ENCODE measurements at regions not wholly inside any gene's neighbourhood (a gene's known extent, or its start where the extent isn't known, plus 50 kb on each side); places are given as distances from the start of the nearest gene placed in this dataset.

DNA sequence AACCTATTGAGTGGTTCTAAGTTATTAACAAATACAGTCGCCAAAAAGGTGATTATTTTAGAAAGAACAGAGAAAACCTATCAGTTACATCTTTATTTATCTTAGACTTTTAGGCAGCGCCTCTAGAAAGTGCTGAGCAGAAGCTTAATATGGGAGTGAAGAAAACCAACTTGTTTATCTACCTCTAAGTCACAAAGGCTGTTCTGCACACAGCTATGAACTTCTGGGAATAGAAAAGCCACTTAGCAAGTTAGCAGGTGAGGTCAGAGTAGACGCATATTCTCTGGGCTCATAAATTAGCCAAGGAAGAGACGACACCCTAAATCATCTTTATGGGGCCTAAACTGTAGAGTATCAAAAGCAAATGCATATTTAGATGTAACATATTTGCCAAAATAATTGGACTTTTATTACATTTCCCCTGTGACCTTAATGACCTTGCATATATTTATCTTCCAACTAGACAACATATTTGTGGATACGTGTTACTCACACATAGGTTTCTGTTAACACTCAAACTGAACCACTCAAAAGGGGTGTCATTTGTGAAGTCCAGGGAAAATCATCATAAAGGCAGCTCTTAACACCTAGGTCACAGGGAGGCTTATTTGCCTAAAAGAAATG, 267.1 kb downstream of the ADGB start:
- Histone ChIP-seq H3K4me3 (no peak overlapping the region), H3K27ac (peak overlapping the region in 1 of 21 experiments; percentile 10)

DNA sequence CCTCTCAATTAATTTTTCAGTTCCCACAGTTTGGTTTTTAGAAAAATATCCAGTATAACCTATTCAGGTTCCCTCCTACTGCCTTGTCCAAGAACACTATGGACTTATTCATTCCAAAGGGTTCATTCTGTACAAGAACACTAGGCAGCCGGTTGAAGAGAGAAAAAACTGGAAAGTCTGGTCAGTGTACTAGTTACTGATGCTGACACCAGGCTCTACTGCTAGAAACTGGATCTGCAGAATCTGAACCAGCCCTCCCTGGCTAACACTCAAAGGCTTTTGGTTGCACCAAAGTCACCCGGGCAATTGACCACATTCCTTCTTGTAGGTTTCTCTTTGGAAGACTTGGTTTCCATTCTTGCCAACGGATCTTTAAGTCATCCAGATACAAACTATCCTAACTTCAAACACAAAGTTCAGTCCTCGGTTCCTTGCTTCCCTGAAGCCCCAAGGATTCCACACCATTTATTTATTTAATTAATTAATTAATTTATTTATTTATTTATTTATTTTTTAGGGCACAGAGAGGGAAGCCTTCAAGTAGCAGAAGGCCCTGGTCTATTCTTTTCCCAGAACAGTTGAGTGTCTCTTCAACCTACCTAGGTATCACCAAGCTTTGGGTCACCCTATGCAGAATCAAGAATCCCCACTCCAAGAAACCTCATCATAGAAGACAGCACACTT, 268.1 kb downstream of the ADGB start:
- no peak overlapping the region for H3K4me3 ChIP-seq
- peak overlapping the region in 2 of 21 experiments; percentile 10 to 14 for H3K27ac ChIP-seq

DNA sequence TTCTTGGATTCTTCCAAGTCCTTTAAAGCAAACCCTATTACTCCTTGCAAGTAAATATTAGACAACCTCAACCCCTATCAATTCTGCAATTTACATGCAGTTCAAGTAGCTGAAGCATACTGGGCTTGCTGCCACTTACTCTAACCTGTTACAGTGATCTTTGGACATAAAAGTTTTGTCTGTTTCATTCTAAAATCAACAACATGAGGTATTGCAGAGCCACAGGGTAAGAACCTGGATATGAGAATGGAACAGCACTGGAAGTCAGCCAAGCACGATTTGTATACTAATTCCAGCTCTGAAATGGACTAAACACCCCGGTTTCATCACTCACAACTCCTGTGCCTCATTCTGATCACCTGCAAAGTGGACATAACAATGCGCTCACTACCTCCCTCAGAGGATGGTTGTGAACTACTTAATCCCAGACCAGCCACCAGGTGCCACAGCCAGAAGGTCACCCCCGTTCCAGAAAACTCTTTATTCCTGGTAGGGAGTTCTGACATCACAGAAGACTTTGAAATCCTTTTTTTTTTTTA, 270.0 kb downstream of the ADGB start:
- Histone ChIP-seq H3K27ac (no peak overlapping the region), H3K4me3 (no peak overlapping the region)

DNA sequence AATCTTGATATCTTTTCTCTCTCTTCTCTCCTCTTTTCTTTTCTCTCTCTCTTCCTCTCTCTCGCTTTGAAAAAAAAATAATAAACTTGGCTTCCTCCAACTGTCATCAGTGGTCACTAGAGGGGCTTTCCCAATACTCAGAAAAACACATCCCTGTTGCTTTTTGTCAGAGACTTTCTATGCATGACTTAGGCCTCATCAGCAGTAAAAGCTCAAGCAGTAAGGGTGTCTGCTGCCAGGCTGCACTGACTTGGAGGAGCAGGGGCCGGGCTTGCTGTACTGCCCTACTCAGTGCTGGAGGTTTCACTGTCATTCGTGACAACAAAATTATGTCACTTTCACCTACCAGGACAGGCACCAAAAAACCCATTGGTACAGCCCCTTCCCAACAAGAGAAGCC, 272.0 kb downstream of the ADGB start:
- Histone ChIP-seq H3K4me3 (no peak overlapping the region), H3K27ac (no peak overlapping the region)

DNA sequence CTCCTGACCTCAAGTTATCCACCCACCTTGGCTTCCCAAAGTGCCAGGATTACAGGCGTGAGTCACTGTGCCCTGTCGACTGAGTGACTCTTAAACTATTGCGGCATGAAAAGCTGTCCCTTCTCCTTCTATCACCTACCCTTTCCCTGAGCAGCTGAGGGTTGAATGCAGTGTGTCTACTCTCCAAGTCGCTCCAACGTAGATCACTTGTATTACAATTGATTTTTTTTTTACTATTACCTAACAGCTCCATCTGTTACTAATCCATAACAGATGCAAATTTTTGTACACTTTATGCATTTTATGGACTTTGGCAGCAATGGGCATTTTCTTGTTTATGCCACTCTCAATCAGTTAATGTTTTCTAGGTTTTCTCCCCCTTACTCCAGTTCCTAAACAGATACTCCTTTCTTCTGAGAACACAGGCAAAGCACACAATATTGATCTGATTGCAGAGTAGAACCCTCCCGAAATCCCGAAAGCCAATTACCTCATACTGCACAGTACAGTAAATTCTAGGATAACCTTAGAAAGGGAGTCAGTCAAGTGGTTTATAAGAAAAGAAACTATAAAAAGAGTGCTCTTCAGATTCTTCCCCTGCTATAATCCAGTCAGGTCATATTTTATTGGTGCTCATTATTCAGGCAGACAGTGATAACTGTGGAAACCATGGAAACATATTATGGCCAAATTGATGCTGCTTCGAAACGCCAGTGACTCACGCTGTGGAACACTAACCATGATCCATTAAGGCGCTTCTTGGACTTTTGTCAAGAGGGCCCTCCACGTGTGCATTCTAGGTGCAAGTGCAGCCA, 273.0 kb downstream of the ADGB start:
- H3K4me3 ChIP-seq, result no peak overlapping the region
- H3K27ac ChIP-seq, result no peak overlapping the region

DNA sequence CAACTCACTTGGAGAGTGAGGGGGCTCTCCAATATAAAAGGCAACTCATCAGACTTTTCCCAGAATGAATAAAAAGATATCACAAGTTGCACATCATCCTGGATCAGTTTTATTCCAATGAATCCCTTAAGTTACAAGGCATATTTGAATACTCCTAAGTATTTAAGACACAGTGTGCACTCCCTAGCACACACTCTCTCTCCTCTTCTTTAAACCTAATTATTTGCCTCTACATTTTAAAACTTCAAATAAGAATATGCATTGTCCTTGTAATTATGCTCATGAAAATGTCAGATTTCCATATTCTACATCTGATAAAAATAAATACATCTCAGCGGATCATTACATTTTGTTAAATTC, 273.6 kb downstream of the ADGB start:
- H3K4me3 ChIP-seq, result no peak overlapping the region
- no peak overlapping the region for H3K27ac ChIP-seq

DNA sequence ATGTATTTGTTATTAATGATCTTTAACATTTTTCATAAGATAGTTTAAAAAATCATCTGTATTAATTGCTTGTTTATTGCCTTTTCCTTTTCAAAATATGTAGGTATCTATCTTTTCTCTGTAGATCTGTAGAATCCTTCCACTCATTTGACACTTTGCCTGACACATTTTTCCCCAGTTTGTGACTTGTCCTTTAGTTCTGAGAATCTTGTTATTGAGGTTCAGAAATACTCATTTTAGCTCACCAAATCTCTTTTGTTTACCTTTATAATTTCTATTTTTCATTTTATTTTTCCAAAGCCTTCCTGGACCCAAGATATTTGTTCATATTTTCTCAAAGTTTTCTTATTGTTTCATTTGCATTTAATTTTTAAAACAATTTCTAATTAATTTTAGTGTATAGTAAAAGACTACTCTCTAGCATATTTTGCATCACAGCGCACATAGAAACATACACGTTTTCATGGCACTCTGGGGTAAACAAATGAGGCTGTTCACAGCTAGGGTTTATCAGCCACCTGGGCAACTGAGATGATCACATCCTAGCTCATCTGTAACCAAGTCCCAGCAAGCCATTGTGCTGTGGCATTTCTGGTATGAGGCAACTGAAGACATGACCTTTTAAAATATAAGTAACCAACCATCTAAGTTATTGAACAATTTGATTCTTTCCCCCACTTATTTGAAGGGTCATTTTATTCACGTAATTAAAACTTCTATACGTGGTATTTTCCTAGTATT, 275.7 kb downstream of the ADGB start:
- no peak overlapping the region for H3K4me3 ChIP-seq
- no peak overlapping the region for H3K27ac ChIP-seq

DNA sequence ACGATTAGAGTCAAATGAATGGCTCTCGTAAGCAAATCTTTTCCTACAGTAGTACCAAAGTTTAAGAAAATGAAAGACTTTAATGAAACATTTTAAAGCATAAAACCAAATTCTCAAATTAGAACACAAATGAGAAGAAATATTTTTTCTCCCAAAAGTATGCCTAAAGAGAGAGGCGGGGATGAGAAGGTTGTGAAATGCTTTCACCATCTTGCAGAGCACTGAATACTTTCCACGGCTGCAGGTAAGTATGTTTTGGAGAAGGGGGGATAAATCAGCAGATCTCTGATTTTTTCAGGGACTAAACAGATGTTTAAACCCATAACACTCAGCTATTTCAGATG, 277.1 kb downstream of the ADGB start:
- no peak overlapping the region for H3K27ac ChIP-seq
- no peak overlapping the region for H3K4me3 ChIP-seq

DNA sequence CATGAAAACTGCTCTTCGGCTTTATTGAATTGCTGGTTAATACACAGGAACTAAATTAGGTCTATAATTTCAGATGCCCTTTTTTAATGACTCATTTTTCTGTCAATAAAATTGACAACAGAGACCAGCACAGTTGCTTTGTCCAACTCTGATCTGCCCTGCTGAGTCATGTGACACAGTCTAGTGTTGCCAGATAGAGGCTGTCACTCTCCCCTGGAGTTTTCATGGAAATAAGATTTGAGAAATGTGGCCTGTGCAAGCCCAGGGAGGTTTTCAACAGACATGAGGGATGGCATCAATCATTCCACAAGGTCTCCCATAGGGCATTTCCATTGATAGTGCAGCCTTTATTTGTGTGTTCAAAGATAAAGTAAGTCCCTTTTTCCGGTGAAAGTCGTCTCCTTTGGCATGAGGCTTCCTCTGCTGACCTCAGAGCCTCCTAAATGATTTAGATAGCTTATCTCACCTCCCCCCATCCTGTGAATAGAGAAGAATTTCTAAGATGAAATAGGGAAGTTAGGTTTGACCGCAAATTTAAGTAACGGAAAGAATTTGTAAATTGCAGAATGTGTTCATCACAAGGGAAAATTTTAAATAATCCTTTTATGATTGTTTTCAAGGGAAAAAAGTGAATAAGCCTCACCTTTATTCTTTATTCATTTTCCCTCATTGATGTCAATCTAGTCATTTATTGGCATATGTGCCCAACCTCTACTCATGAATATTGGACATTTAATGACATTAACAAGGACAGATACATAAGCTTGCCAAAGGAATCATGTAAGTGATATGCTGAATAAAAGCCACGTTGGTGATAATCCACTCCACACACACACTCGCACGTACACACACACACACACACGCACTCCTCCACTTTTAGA, 277.7 kb downstream of the ADGB start:
- no peak overlapping the region for H3K27ac ChIP-seq
- no peak overlapping the region for H3K4me3 ChIP-seq

DNA sequence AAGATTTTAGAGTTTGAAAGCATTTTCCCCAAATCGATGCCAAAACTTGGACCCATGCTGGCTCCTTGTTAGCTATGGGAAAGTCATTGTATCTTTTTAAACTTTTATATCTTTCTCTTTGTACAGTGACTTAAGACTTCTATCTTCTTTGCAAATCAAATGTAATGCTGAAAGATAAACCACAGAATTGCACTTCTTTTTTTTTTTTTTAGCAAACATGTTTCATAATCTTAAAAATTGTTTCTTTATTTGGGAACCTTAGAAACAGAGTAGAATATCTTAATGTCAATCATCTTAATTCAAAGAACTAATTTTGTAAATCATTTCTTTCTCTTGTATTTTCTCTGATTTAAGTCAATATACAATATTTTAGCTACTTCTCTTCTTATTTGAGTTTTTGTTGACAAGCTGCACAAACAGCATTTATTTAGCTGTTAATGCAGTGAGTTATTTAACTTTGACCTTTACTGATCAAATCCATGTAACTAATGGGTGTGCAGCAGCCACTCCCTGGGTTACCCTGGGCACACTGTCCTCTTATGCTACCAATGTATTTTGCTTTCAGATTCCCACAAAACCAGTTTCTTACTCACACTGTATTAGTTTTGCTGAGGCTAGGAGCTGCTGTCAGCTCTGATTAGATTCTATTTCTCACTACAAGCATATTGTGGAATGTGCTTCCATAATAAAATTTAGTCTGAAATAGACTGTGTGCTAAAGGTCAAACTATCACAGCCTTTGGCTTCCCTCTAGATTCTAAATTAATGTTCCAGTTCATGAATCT, 279.6 kb downstream of the ADGB start:
- Histone ChIP-seq H3K4me3 (no peak overlapping the region), H3K27ac (peak overlapping the region in 3 of 21 experiments; percentile 2 to 39 (median 10))

DNA sequence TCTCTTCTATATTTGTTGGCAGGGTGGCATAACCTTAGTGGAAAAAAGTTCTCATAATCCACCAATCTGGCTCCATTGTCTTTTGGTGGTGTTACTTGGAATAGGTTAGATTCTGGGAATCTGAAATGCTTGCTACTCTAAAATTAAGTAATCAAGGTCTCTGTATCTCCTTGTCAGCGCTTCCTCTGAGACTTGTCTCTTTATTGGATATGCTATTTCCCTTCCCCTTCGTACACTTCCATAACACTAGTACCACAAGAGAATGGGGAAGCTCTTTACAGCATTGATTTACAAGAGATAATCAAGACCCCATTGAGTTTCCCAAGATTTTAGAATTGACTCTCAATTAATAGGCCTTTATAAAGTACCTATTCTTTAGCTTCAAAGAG, 280.2 kb downstream of the ADGB start:
- Histone ChIP-seq H3K4me3 (no peak overlapping the region), H3K27ac (peak overlapping the region in 2 of 21 experiments; percentile 10 to 39)

DNA sequence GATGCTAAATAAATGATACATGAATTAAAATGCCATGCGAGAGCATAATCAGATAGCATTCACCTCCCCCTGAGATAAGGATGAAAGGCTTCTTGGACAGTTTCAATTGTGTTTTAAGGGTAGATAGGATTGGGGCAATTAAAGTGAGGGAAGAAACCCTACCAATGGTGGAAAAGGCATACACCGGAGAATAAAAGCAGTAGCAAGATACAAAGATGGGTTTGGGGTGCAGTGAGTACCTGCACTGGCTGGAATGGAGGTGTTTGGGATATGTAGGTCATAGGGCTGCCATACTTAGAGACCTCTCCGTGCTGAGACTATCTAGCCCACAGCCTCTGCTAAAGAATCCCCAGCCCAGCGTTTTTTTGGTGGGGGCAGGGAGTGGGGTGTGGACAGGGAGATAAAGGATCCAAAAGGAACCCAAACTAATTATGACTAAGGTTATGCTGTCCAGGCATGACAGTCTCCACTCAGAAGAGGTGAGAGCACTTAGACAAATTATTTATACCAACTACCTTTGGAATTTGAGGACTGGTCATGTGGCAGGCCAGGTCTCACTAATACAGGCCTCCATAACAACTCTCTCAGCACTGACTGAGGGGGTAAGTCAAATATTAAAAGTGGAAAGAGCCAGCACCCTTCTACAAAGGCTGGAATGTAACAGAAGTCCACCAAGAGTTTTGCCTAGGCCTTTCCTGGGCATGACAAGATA, 280.8 kb downstream of the ADGB start:
- H3K4me3 ChIP-seq, result no peak overlapping the region
- H3K27ac ChIP-seq, result peak overlapping the region in 1 of 21 experiments; percentile 10

DNA sequence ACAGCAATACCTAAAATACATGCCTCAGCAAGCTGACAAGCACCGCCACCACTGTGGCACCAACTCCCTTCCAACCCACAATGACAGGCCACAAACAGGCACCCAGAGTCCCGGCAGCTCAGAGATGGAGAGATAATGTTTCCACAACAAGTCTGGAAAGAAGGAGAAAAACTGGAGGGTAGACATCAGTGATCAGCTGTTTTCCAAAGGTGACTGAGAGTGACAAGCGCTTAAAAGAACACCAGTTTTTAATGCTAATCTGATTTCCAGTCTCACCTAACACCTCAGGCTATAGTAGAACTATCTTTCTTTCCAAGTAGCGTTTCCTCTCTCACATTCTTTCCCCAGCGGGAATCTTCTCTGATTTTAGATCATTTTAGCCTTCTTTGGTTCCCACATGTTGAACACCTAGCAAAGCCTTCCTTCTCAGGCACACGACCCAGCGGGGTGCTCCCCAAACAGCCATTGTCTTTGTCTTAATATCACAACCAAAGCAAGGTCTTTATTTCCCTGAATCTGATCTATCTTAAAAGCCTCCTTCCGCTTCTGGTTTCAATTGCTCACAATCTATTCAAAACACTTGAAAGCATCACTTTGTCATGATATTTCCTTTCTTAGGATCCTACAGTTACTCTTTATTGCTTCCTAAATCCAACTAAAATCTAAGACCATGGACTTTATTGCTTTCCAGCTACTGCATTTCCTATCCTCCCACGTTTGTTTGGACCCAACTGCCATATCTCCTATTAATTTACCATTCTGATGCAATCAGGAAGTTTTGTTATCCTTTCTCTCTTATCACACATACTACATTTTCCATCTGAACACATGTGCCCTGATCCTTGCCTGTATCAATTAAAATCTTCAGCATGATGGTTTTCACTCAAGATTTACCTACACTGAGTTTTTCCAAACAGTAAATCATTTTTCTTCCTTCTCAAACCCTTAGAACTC, 282.7 kb downstream of the ADGB start:
- H3K4me3 ChIP-seq, result no peak overlapping the region

DNA sequence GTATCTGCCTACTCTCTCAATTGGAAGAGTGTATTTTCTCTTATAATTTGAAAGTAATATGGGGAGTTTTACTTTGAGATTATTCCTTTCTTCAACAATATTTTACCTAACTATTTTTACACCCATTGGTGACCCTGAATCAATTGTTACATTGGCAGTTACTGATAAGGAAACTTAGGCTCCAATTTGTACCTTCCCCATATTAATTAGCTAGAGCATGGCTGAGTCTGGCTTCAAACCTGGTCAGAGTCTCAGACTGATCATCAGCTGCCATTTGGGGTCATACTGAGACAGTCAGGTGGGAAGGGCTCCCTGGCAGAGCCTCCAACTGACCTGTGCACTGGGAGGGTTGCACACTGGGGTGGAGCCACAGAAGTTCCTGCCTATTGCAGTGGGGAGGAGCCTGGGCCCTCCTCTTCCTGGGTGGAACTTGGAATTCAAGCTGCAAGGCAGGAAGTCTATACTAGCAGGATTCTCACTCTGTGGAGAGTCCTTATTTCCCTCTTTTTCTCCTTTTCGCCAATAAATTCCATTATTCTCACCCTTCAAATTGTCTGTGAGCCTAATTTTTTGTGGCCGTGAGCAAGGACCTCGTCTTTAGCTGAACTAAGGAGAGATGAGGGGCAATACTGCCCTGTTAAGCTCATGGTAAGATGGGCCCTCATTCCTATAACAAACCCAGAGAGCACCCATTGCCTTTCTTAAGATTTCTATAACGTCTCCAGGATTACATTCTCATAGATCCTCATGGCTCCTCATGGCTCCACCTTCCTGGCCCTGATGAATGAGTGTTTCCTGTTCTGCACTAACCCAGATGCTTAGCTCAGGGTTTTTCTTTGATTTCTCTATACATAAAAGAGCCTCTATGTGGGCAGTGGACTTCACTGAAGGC, 285.1 kb downstream of the ADGB start:
- H3K27ac ChIP-seq, result no peak overlapping the region
- H3K4me3 ChIP-seq, result no peak overlapping the region

More for the DNA sequence above, 282.7 kb downstream of the ADGB start:
- H3K27ac ChIP-seq, result no peak overlapping the region

DNA sequence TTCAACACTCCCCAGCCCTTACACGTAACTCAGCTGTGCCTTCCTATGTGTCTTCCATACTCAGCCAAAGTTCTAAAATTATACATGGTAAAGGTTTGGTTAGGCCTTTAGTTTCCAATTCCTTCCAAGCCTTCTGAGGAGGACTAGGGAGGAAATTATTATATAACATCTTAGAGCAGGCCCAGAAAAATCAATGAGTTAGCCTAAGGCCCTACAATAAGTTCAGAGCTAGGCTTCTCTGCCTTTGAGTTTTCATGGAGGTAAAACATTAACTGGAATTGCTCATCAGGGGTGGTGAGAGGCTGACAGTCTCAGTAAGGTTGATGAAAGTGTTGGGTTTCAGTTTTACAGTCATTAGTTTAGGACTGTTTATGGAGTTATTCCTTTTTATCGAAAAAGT, 286.0 kb downstream of the ADGB start:
- H3K4me3 ChIP-seq, result no peak overlapping the region
- H3K27ac ChIP-seq, result no peak overlapping the region

Data from skin epidermis (tissue), 12 donors.